ENCODE measurements at regions not wholly inside any gene's neighbourhood (a gene's known extent, or its start where the extent isn't known, plus 50 kb on each side); places are given as distances from the start of the nearest gene placed in this dataset.

DNA sequence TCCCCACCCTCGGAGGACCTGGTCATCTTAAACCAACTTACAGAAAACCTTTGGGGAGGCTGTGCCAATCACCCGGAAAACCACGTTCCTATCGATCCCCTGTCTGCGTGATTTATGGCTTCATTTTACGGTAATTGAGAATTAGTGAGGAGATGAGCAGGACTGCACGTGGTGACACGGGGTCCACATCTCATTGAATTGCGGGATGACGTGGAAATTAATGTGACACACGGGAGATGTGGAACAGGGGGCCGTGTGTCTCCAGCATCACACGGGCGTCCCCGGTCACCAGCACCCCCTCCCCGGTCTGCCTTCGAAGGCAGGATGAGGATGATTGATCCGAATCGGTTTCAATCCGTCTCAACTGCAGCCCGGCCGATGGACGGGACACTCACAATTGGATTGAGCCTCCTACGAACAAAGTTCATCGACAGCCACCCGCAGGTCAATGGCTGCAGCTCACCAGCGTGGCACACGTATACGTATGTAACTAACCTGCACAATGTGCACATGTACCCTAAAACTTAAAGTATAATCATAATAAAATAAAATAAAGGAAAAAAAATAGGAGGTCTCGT is 160.3 kb downstream of the SHOX start:
- Histone ChIP-seq H3K9me3 (ENCODE audit: control insufficient read depth, insufficient read depth, low read depth, low read length) (no peaks in the 10 kb centered on the region), H3K4me1 (ENCODE audit: control insufficient read depth, insufficient read depth, low read length) (peaks cover 27% of the 10 kb centered on the region), H3K36me3 (ENCODE audit: control insufficient read depth, insufficient read depth, low read length) (no peaks in the 10 kb centered on the region), H3K4me3 (ENCODE audit: low read depth, low read length) (peak overlapping the region; percentile 13; the same call in 1 of the 2 replicates), H3K27me3 (ENCODE audit: control insufficient read depth, insufficient read depth, low read length) (peaks cover 13% of the 10 kb centered on the region; the same call in 1 of the 2 replicates), H3K27ac (ENCODE audit: low read depth, low read length) (peak overlapping the region; percentile 54; the same call in 1 of the 2 replicates), H3K9ac (ENCODE audit: low read length) (peak overlapping the region; percentile 52)

- Histone ChIP-seq H3K9me3 (ENCODE audit: control insufficient read depth, insufficient read depth, low read depth, low read length) (no peaks in the 10 kb centered on the region), H3K36me3 (ENCODE audit: control insufficient read depth, insufficient read depth, low read length) (no peaks in the 10 kb centered on the region), H3K27ac (ENCODE audit: low read depth, low read length) (no peak overlapping the region), H3K4me3 (ENCODE audit: low read depth, low read length) (no peak overlapping the region), H3K4me1 (ENCODE audit: control insufficient read depth, insufficient read depth, low read length) (peaks cover 27% of the 10 kb centered on the region), H3K9ac (ENCODE audit: low read length) (no peak overlapping the region), H3K27me3 (ENCODE audit: control insufficient read depth, insufficient read depth, low read length) (peaks cover 13% of the 10 kb centered on the region; the same call in 1 of the 2 replicates)
Measured at GRCh38 chrX:790041-790506, 159.5 kb downstream of the SHOX start.

- Histone ChIP-seq H3K36me3 (ENCODE audit: control insufficient read depth, insufficient read depth, low read length) (no peaks in the 10 kb centered on the region), H3K4me3 (ENCODE audit: low read depth, low read length) (no peak overlapping the region), H3K27ac (ENCODE audit: low read depth, low read length) (no peak overlapping the region), H3K4me1 (ENCODE audit: control insufficient read depth, insufficient read depth, low read length) (peaks cover 27% of the 10 kb centered on the region), H3K9me3 (ENCODE audit: control insufficient read depth, insufficient read depth, low read depth, low read length) (no peaks in the 10 kb centered on the region), H3K9ac (ENCODE audit: low read length) (no peak overlapping the region), H3K27me3 (ENCODE audit: control insufficient read depth, insufficient read depth, low read length) (peaks cover 13% of the 10 kb centered on the region; the same call in 1 of the 2 replicates)
Measured at GRCh38 chrX:789096-789495, 158.5 kb downstream of the SHOX start.

DNA sequence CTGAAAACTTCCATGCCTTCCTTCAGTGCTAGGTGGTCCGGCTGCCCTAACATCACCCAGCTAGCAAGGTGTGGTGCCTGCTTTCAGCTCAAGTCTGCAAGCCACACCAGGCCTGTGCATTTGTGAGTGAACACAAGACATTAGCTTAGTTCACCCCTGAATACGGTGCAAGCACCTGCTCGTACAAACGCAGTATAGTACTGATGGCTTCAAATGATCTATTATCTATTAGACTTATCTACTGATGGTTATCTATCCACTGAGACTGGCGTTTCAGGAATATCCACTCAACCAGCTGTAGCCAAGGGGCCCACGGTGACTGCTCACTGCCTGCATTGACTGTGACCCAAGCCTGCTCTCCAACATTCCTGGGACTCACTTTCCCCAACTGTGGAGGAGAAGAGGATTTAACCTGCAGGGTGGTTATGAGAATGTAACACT is 155.9 kb downstream of the SHOX start:
- Histone ChIP-seq H3K4me1 (ENCODE audit: control insufficient read depth, insufficient read depth, low read length) (peaks cover 30% of the 10 kb centered on the region), H3K9ac (ENCODE audit: low read length) (no peak overlapping the region), H3K9me3 (ENCODE audit: control insufficient read depth, insufficient read depth, low read depth, low read length) (no peaks in the 10 kb centered on the region), H3K27ac (ENCODE audit: low read depth, low read length) (no peak overlapping the region), H3K27me3 (ENCODE audit: control insufficient read depth, insufficient read depth, low read length) (peaks cover 20% of the 10 kb centered on the region; the same call in 1 of the 2 replicates), H3K4me3 (ENCODE audit: low read depth, low read length) (no peak overlapping the region), H3K36me3 (ENCODE audit: control insufficient read depth, insufficient read depth, low read length) (no peaks in the 10 kb centered on the region)

DNA sequence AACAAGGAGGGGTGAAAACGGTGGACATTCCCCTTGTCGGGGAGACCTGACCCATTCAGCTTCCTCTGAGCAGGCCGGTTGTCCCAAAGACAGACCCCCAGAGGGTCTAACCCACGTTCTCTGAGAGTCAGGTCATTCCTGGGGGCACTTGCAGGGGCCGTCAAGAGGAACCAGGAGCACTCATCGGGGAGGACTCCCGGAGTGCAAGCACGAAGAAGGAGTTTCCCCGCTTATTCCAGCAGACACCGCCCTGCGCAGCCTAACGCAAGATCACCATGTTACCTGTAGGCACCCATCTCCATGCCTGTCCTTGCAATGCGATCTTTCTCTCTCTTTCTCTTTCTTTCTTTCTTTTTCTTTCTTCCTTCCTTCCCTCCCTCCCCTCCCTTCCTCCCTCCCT is 154.2 kb downstream of the SHOX start:
- Histone ChIP-seq H3K9ac (ENCODE audit: low read length) (no peak overlapping the region), H3K27ac (ENCODE audit: low read depth, low read length) (no peak overlapping the region), H3K4me1 (ENCODE audit: control insufficient read depth, insufficient read depth, low read length) (peaks cover 18% of the 10 kb centered on the region), H3K27me3 (ENCODE audit: control insufficient read depth, insufficient read depth, low read length) (peaks cover 8% of the 10 kb centered on the region; the same call in 1 of the 2 replicates), H3K9me3 (ENCODE audit: control insufficient read depth, insufficient read depth, low read depth, low read length) (no peaks in the 10 kb centered on the region), H3K36me3 (ENCODE audit: control insufficient read depth, insufficient read depth, low read length) (no peaks in the 10 kb centered on the region), H3K4me3 (ENCODE audit: low read depth, low read length) (no peak overlapping the region)

DNA sequence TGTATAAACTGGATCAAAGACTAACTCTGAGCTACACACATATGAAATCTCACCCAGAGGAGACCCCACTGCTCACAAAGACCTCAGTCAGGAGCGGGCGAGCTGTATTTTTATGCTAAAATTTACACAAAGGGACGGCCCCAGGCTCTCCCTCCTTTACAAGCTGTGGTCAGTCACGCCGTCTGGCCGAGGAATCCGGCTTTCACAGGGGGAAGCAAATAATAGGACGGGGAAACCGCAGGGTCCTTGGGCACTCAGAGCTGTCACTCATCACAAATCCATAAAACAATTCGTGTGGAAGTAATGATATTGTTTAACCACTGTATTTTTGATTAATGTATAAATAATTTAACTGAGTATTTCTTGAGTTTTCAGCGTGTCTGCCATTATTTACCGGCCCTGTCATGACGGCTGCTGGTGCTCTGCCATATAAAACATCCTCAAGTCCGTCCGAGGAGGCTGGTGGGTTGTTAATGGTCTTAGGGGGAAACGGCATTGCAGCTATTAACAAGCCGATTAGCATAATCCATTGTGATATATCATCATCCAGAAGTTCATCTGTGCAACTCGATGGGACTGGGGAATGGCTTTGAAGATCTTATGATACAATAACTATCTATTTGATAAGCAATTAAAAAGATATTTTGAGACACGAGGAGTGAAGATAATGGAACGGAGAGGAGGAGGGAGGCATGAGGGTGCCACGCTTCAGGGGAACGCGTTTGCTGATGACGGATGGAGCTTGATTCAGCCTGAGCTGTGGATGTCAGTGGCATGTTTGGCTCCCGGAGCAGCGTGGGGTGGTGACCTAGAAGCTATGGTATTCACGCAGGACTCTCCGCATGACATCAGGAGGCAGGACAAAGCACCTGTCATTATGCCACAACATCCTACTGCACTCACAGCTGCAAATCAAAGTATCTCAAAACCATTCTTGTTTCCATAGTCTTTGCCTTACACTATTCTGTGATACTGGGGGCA is 150.9 kb downstream of the SHOX start:
- Histone ChIP-seq H3K27me3 (ENCODE audit: control insufficient read depth, insufficient read depth, low read length) (peaks cover 10% of the 10 kb centered on the region), H3K4me3 (ENCODE audit: low read depth, low read length) (peak overlapping the region; percentile 35; the same call in 1 of the 2 replicates), H3K36me3 (ENCODE audit: control insufficient read depth, insufficient read depth, low read length) (no peaks in the 10 kb centered on the region), H3K9ac (ENCODE audit: low read length) (no peak overlapping the region), H3K9me3 (ENCODE audit: control insufficient read depth, insufficient read depth, low read depth, low read length) (no peaks in the 10 kb centered on the region), H3K4me1 (ENCODE audit: control insufficient read depth, insufficient read depth, low read length) (peaks cover 8% of the 10 kb centered on the region), H3K27ac (ENCODE audit: low read depth, low read length) (no peak overlapping the region)

DNA sequence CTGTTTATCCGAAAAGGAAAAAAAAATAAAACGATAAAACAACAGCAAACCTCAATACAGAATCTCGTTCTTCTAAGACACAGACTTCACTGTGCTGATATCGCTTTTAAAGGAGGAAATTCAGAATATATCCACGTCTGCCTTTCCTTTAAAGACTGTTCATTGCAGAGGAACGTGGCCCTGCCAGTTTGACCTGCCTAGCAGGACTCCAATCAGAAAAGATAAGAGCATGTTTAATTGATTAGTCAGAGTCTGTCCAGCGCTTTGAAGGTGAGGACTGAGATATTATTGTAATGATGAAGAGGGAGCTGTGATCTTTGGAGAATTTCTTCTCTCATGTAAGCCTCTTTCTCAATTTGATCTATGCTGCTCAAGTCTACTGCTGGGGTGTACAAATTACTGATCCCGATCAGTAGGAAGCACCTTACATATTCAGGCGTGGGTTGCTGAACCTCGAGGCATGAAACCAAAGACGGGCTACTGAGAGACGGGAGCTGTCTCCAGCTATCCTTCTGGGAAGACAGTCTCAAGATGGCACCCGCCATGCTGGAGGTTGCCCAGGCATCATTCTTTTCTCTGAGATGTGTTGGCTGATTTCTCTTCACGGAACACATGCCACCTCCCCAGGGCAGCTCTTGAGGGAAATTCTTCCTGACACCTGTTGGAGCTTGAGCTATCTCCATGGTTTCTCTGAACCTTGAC is 146.1 kb downstream of the SHOX start:
- no peak overlapping the region for H3K4me3 ChIP-seq (ENCODE audit: low read depth, low read length)
- no peaks in the 10 kb centered on the region for H3K36me3 ChIP-seq (ENCODE audit: control insufficient read depth, insufficient read depth, low read length)

DNA sequence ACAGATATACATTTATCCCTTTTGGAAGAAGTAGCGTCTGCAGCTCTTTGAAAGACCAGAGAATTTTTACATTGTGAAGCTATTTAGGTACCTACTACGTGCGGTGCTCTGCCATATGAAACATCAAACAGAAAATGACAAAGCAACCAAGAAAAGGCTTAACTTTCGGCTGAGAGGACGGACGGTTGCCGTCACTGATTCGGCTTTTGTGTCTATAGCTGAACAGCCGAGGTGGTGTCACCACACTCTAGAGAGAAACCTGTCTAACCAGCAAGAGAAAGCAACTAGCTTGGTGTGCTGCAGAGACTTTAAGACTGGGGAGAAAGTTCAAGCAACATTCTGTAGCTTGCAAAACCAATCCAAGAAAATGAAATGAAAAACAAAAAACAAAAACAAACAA is 145.5 kb downstream of the SHOX start:
- Histone ChIP-seq H3K4me3 (ENCODE audit: low read depth, low read length) (no peak overlapping the region), H3K27me3 (ENCODE audit: control insufficient read depth, insufficient read depth, low read length) (peaks cover 6% of the 10 kb centered on the region; the same call in 1 of the 2 replicates), H3K27ac (ENCODE audit: low read depth, low read length) (no peak overlapping the region), H3K9ac (ENCODE audit: low read length) (no peak overlapping the region), H3K4me1 (ENCODE audit: control insufficient read depth, insufficient read depth, low read length) (no peaks in the 10 kb centered on the region), H3K36me3 (ENCODE audit: control insufficient read depth, insufficient read depth, low read length) (no peaks in the 10 kb centered on the region), H3K9me3 (ENCODE audit: control insufficient read depth, insufficient read depth, low read depth, low read length) (no peaks in the 10 kb centered on the region)

More for the DNA sequence above, 146.1 kb downstream of the SHOX start:
- Histone ChIP-seq H3K27ac (ENCODE audit: low read depth, low read length) (no peak overlapping the region), H3K27me3 (ENCODE audit: control insufficient read depth, insufficient read depth, low read length) (peaks cover 8% of the 10 kb centered on the region), H3K9me3 (ENCODE audit: control insufficient read depth, insufficient read depth, low read depth, low read length) (no peaks in the 10 kb centered on the region), H3K4me1 (ENCODE audit: control insufficient read depth, insufficient read depth, low read length) (peaks cover 5% of the 10 kb centered on the region), H3K9ac (ENCODE audit: low read length) (no peak overlapping the region)

DNA sequence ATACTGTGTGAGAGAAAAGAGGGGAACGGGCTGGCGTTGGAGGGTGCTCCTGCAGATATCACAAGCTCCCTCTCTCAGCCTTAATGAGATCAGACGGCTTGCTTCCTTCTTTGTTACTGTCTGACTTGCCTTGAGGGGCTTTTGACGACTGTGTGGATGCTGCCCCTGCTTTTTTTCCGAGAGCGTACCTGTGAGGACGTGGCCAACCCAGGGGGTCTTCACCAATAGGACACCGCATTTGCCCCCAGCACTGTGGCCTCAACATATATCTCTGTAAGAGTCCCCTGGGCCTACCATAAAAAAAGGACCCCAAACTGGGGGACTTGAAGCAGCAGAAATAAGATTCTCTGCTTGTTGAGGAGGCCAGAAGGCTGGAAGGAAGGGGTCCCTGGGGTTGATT is 143.9 kb downstream of the SHOX start:
- Histone ChIP-seq H3K9me3 (ENCODE audit: control insufficient read depth, insufficient read depth, low read depth, low read length) (no peaks in the 10 kb centered on the region), H3K4me3 (ENCODE audit: low read depth, low read length) (no peak overlapping the region), H3K9ac (ENCODE audit: low read length) (no peak overlapping the region), H3K36me3 (ENCODE audit: control insufficient read depth, insufficient read depth, low read length) (no peaks in the 10 kb centered on the region), H3K27me3 (ENCODE audit: control insufficient read depth, insufficient read depth, low read length) (peaks cover 6% of the 10 kb centered on the region; the same call in 1 of the 2 replicates), H3K4me1 (ENCODE audit: control insufficient read depth, insufficient read depth, low read length) (peaks cover 5% of the 10 kb centered on the region; the same call in 1 of the 2 replicates), H3K27ac (ENCODE audit: low read depth, low read length) (no peak overlapping the region)

DNA sequence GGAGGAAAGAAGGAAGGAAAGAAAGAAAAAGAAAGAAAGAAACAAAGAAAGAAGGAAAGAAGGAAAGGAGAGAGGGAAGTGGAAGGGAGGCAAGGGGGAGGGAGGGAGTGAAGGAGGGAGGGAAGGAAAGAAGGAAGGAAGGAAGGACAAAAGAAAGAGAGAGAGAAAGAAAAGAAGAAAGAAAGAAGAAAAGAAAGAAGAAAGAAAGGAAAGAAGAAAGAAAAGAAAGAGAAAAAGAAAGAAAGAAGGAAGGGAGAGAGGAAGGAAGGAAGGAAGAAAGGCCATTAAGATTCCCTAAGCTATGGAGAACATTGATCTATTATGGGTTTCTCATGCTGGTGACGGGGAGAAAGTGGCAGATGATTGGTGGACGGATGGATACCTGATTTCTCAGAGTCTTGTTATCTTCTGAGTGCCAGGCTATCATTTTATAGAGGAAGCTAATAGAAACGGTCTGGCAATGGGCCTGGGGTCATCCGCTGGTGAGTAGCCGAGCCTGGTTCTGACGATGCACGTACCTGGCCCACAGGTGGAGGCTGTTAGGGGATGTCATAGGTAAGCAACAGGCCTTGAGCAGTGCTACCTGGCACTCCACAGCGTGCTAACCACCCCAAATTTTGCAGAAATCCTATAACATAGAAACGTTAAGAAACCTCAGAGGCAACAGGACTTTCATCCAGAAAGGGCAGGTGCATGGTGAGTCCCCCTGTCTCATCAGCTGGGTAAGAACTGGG is 142.9 kb downstream of the SHOX start:
- Histone ChIP-seq H3K9ac (ENCODE audit: low read length) (no peak overlapping the region), H3K9me3 (ENCODE audit: control insufficient read depth, insufficient read depth, low read depth, low read length) (no peaks in the 10 kb centered on the region), H3K27me3 (ENCODE audit: control insufficient read depth, insufficient read depth, low read length) (peaks cover 5% of the 10 kb centered on the region; the same call in 1 of the 2 replicates), H3K4me1 (ENCODE audit: control insufficient read depth, insufficient read depth, low read length) (peaks cover 5% of the 10 kb centered on the region; the same call in 1 of the 2 replicates), H3K27ac (ENCODE audit: low read depth, low read length) (no peak overlapping the region), H3K4me3 (ENCODE audit: low read depth, low read length) (no peak overlapping the region), H3K36me3 (ENCODE audit: control insufficient read depth, insufficient read depth, low read length) (no peaks in the 10 kb centered on the region)
